ENCODE measurements at regions not wholly inside any gene's neighbourhood (a gene's known extent, or its start where the extent isn't known, plus 50 kb on each side); places are given as distances from the start of the nearest gene placed in this dataset. TPM values are rescaled to one million over a fixed set of nuclear protein-coding genes. Genes with fewer than 3 reads are reported as not detected.
"Not testable (repeated sequence)": the region's sequence is repeated elsewhere in the genome, so short reads cannot be mapped to it uniquely, and the experiment has no call there.

DNA sequence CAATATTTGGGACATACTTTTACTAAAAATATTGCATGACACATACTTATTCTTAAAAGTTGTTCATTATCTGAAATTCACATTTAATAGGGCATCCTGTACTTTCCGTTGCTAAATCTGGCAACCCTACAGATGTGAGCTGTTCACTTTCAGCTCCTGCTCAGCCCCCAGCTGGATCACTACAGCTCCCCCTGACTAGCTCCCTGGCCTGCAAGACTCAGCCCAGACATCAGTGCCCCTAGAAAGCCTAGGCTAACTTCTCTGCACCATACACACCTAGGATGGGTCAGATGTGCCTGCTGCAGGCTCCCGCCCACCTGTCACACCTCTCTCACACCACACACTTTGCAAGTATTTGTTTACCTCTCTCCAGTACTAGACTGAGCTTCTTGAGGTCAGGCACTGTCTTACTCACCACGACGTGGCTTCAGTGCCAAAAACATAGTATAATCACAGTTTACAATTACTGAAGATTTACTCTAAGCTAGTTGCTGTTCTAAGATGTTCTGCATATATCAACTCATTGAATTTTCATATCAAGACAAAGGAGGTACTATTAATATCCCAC, 55.9 kb upstream of the WIPF3 start:
- 85% methylated on average over 2 of the region's 4 CpGs for WGBS

DNA sequence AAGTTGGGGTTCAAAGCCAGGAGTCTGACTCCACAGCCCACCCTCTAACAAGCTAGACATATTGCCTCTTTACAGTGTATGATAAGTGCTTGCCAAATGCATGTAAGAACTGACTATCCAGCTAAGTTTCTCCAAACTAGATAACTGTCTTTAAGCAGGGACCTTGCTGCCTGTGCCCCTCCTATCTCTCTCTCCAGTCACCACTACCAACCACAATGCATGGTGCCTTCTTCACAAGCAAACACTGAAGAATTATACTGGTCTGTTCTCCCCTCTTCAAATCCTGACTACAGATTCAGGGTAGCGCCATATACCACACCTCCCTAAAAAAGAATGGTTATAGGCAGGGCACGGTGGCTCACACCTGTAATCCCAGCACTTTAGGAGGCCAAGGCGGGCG, 55.3 kb upstream of the WIPF3 start:
- not testable (repeated sequence) for H2BK5ac ChIP-seq (ENCODE audit: low read depth, low read length, poor library complexity, severe bottlenecking)
- 88% methylated on average over 4 of the region's 4 CpGs for WGBS

More for the DNA sequence above, 55.9 kb upstream of the WIPF3 start:
- not testable (repeated sequence) for H3K36me3 ChIP-seq (ENCODE audit: control insufficient read depth in 1 of 2, insufficient read depth in 2 of 2, low read depth in 1 of 2, low read length in 2 of 2); H3K23ac ChIP-seq (ENCODE audit: low read length in 2 of 2); H3K27ac ChIP-seq (ENCODE audit: low read length, poor library complexity, severe bottlenecking); H4K8ac ChIP-seq (ENCODE audit: low read length); H3K4me3 ChIP-seq (ENCODE audit: insufficient read depth in 1 of 2, low read depth in 1 of 2, low read length in 2 of 2); H3K79me1 ChIP-seq (replicated peaks; ENCODE audit: low read length, poor library complexity, severe bottlenecking); H3K9ac ChIP-seq (ENCODE audit: low read length); H2BK12ac ChIP-seq (ENCODE audit: low read length in 2 of 2); H2BK5ac ChIP-seq (ENCODE audit: low read depth, low read length, poor library complexity, severe bottlenecking); H2BK15ac ChIP-seq (ENCODE audit: low read depth, poor library complexity, severe bottlenecking); H3K4me1 ChIP-seq (ENCODE audit: control insufficient read depth, insufficient read depth, low read depth, low read length); H2BK120ac ChIP-seq (ENCODE audit: low read depth, low read length); H3K4ac ChIP-seq (ENCODE audit: low read depth in 1 of 2, low read length in 2 of 2); H2AFZ ChIP-seq (ENCODE audit: low read depth, low read length); H3K4me2 ChIP-seq (ENCODE audit: low read length, poor library complexity, severe bottlenecking); H3K14ac ChIP-seq (ENCODE audit: low read length in 2 of 2); H3K18ac ChIP-seq (ENCODE audit: low read depth in 1 of 2, low read length in 2 of 2); H2AK5ac ChIP-seq (ENCODE audit: low read length, severe bottlenecking); H3K27me3 ChIP-seq (ENCODE audit: control insufficient read depth in 1 of 2, insufficient read depth in 1 of 2, low read length in 2 of 2); H3K9me3 ChIP-seq (ENCODE audit: control insufficient read depth, low read length); H4K91ac ChIP-seq (ENCODE audit: low read length)
- DNase-seq, result peak; percentile 9

GRCh38 chr7:29754874-29755490, 51.3 kb upstream of the WIPF3 start:
- no peak overlapping the region for H2AK5ac ChIP-seq (ENCODE audit: low read length, severe bottlenecking)
- no peak overlapping the region for H4K91ac ChIP-seq (ENCODE audit: low read length)
- no peak overlapping the region for H3K18ac ChIP-seq (ENCODE audit: low read depth in 1 of 2, low read length in 2 of 2)
- no peak overlapping the region for H3K4me3 ChIP-seq (ENCODE audit: insufficient read depth in 1 of 2, low read depth in 1 of 2, low read length in 2 of 2)
- no peak overlapping the region for H2BK120ac ChIP-seq (ENCODE audit: low read depth, low read length)
- no peak overlapping the region for H4K8ac ChIP-seq (ENCODE audit: low read length)
- no peak overlapping the region for H2BK15ac ChIP-seq (ENCODE audit: low read depth, poor library complexity, severe bottlenecking)
- DNase-seq, result no peak
- no peaks in the 10 kb centered on the region for H3K36me3 ChIP-seq (ENCODE audit: control insufficient read depth in 1 of 2, insufficient read depth in 2 of 2, low read depth in 1 of 2, low read length in 2 of 2)
- no peaks in the 10 kb centered on the region for H3K4me1 ChIP-seq (ENCODE audit: control insufficient read depth, insufficient read depth, low read depth, low read length)
- H3K9ac ChIP-seq (ENCODE audit: low read length), result no peak overlapping the region
- H2BK5ac ChIP-seq (ENCODE audit: low read depth, low read length, poor library complexity, severe bottlenecking), result no peak overlapping the region
- H2BK12ac ChIP-seq (ENCODE audit: low read length in 2 of 2), result no peak overlapping the region
- peaks cover 0 to 9% of the 10 kb centered on the region in 2 experiments for H3K27me3 ChIP-seq (ENCODE audit: control insufficient read depth in 1 of 2, insufficient read depth in 1 of 2, low read length in 2 of 2)
- H3K23ac ChIP-seq (ENCODE audit: low read length in 2 of 2), result no peak overlapping the region
- no peak overlapping the region for H3K4ac ChIP-seq (ENCODE audit: low read depth in 1 of 2, low read length in 2 of 2)
- no peak overlapping the region for H3K14ac ChIP-seq (ENCODE audit: low read length in 2 of 2)
- H3K79me1 ChIP-seq (replicated peaks; ENCODE audit: low read length, poor library complexity, severe bottlenecking), result no peaks in the 10 kb centered on the region
- H3K4me2 ChIP-seq (ENCODE audit: low read length, poor library complexity, severe bottlenecking), result no peak overlapping the region
- no peak overlapping the region for H3K27ac ChIP-seq (ENCODE audit: low read length, poor library complexity, severe bottlenecking)
- no peak overlapping the region for H2AFZ ChIP-seq (ENCODE audit: low read depth, low read length)
- H3K9me3 ChIP-seq (ENCODE audit: control insufficient read depth, low read length), result no peaks in the 10 kb centered on the region
- 94% methylated on average over 4 of the region's 6 CpGs for WGBS

More for the DNA sequence above, 55.3 kb upstream of the WIPF3 start:
- not testable (repeated sequence) for H3K14ac ChIP-seq (ENCODE audit: low read length in 2 of 2); H2BK12ac ChIP-seq (ENCODE audit: low read length in 2 of 2); H3K4me1 ChIP-seq (ENCODE audit: control insufficient read depth, insufficient read depth, low read depth, low read length); H2BK15ac ChIP-seq (ENCODE audit: low read depth, poor library complexity, severe bottlenecking); H4K8ac ChIP-seq (ENCODE audit: low read length); H2BK120ac ChIP-seq (ENCODE audit: low read depth, low read length); H3K4me2 ChIP-seq (ENCODE audit: low read length, poor library complexity, severe bottlenecking); H3K18ac ChIP-seq (ENCODE audit: low read depth in 1 of 2, low read length in 2 of 2); H2AK5ac ChIP-seq (ENCODE audit: low read length, severe bottlenecking); H3K9me3 ChIP-seq (ENCODE audit: control insufficient read depth, low read length); H3K4ac ChIP-seq (ENCODE audit: low read depth in 1 of 2, low read length in 2 of 2); H3K4me3 ChIP-seq (ENCODE audit: insufficient read depth in 1 of 2, low read depth in 1 of 2, low read length in 2 of 2); DNase-seq; H4K91ac ChIP-seq (ENCODE audit: low read length); H2AFZ ChIP-seq (ENCODE audit: low read depth, low read length); H3K23ac ChIP-seq (ENCODE audit: low read length in 2 of 2); H3K36me3 ChIP-seq (ENCODE audit: control insufficient read depth in 1 of 2, insufficient read depth in 2 of 2, low read depth in 1 of 2, low read length in 2 of 2); H3K27me3 ChIP-seq (ENCODE audit: control insufficient read depth in 1 of 2, insufficient read depth in 1 of 2, low read length in 2 of 2); H3K27ac ChIP-seq (ENCODE audit: low read length, poor library complexity, severe bottlenecking); H3K79me1 ChIP-seq (replicated peaks; ENCODE audit: low read length, poor library complexity, severe bottlenecking); H3K9ac ChIP-seq (ENCODE audit: low read length)

Small RNA genes in the stretch of these regions (small RNA-seq; reads per million reads assigned to genes)
- gene MIR550A3 (ENCODE audit: low read depth) (1.2 reads per million), gene TMSB4XP3 (ENCODE audit: low read depth) (not detected)

Measured in mesenchymal stem cell (in vitro differentiated cells and primary cell).